ENCODE measurements at regions not wholly inside any gene's neighbourhood (a gene's known extent, or its start where the extent isn't known, plus 50 kb on each side); places are given as distances from the start of the nearest gene placed in this dataset.

DNA sequence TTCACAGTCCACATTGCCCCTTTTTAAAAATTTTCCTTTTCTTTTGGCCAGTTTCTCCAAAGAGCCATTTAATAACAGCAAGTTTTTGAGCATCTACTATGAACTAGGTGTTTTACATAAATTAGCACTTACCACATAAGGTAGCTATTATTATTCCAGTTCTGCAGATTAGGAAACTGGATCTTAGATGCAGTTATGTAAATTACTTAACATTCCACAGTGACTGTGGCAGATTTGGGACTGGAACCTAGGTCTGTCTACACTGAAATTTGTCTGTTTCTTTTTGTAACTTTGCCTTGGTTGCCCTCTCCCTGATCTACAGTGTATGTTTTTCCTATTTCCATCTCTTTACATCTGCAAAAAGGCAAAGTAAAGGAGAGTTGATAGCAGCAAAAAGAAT is 164.8 kb upstream of the ATP1B1 start:
- TF ChIP-seq EP300 (IDR thresholded peaks at IDR 0.05) = no peak
- TF ChIP-seq, protein P1, sequence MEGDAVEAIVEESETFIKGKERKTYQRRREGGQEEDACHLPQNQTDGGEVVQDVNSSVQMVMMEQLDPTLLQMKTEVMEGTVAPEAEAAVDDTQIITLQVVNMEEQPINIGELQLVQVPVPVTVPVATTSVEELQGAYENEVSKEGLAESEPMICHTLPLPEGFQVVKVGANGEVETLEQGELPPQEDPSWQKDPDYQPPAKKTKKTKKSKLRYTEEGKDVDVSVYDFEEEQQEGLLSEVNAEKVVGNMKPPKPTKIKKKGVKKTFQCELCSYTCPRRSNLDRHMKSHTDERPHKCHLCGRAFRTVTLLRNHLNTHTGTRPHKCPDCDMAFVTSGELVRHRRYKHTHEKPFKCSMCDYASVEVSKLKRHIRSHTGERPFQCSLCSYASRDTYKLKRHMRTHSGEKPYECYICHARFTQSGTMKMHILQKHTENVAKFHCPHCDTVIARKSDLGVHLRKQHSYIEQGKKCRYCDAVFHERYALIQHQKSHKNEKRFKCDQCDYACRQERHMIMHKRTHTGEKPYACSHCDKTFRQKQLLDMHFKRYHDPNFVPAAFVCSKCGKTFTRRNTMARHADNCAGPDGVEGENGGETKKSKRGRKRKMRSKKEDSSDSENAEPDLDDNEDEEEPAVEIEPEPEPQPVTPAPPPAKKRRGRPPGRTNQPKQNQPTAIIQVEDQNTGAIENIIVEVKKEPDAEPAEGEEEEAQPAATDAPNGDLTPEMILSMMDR (IDR thresholded peaks at IDR 0.05) = no peak
- no peak for TF ChIP-seq POLR2A (IDR thresholded peaks at IDR 0.05)
- H3K27ac ChIP-seq = no peak overlapping the region
- no peaks in the 10 kb centered on the region for H3K9me3 ChIP-seq
- no peak overlapping the region for H3K4me3 ChIP-seq
- H3K4me1 ChIP-seq = peaks cover 0 to 3% (median 0%) of the 10 kb centered on the region in 4 donors
- no peak for DNase-seq (ENCODE audit: low spot score in 2 of 2)
- no peaks in the 10 kb centered on the region for H3K27me3 ChIP-seq
- H3K36me3 ChIP-seq = no peaks in the 10 kb centered on the region

DNA sequence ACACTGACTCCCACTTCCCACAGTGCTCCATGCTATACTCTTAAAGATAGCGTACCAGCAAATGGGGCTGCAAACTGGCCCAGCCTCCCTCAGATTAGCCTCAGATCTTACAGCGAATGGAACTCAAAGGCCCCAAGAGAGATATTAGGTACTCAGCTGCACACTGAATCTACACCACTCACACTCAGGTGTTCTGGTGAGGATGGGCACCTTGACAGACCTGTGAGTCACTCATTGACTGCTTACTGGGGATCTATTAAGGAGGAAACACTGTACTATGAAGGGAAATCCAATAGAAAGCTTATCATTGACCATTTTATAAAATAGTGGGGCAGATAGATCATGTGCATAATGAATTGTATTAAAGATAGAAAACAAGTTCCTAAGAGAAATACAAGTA is 164.3 kb upstream of the ATP1B1 start:
- H3K4me1 ChIP-seq = peaks cover 0 to 3% (median 0%) of the 10 kb centered on the region in 4 donors
- no peak overlapping the region for H3K27ac ChIP-seq
- no peaks in the 10 kb centered on the region for H3K9me3 ChIP-seq
- H3K27me3 ChIP-seq = no peaks in the 10 kb centered on the region
- no peak for DNase-seq (ENCODE audit: low spot score in 2 of 2)
- 94 to 100% methylated on average over 2 of the region's 2 CpGs for WGBS, 2 donors
- TF ChIP-seq EP300 (IDR thresholded peaks at IDR 0.05) (no peak), POLR2A (IDR thresholded peaks at IDR 0.05) (no peak)
- TF ChIP-seq, protein P1 (IDR thresholded peaks at IDR 0.05) = no peak
- no peaks in the 10 kb centered on the region for H3K36me3 ChIP-seq
- H3K4me3 ChIP-seq = no peak overlapping the region

DNA sequence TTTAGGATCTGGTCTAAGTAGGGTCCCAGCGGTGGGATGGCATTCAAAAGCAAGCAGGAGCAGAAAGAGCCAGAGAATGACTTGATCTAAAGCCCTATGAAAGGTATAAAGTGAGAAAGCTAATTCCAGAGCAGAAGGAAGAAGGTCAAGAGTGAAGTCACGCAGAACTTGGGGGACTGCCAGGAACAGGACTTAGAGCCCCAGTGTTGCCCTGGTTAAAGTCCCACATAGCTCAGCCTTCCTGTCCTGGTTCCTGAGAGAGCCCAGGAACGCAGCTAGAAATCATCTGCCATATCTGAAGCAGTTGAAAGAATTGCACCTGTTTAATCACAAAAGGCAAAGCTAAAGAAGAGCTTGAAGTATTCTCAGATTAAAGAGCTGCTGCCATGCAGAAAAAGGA is 160.6 kb upstream of the ATP1B1 start:
- 32 to 33% methylated on average over 3 of the region's 3 CpGs for WGBS, 2 donors
- Histone ChIP-seq H3K36me3 (no peaks in the 10 kb centered on the region), H3K27ac (no peak overlapping the region), H3K27me3 (no peaks in the 10 kb centered on the region), H3K4me1 (peaks cover 0 to 3% (median 0%) of the 10 kb centered on the region in 4 donors), H3K9me3 (no peaks in the 10 kb centered on the region), H3K4me3 (no peak overlapping the region)
- TF ChIP-seq, protein P1 (IDR thresholded peaks at IDR 0.05) = no peak
- no peak for TF ChIP-seq POLR2A (IDR thresholded peaks at IDR 0.05)
- no peak for TF ChIP-seq EP300 (IDR thresholded peaks at IDR 0.05)
- DNase-seq (ENCODE audit: low spot score in 2 of 2) = peak in 1 of 2 donors; percentile 12

DNA sequence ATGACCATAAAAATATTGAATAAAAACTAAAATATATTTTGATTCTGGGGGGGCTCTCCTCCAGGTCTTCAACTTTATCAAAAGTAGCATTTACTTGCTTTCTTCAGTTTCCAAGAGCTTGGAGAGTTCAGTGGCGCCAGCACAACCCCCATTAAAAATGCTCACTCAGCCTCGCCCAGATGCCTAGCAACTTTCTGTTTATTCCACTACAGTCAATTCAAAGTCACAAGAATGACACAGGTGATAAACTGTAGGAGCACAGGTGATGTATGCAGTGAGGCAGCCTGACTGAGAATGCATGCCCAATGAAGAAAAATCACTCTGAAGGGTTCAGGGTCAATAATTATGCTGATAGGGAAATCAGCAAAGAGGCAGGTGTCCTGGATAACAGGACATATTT is 159.4 kb upstream of the ATP1B1 start:
- DNase-seq (ENCODE audit: low spot score in 2 of 2) = no peak
- Histone ChIP-seq H3K9me3 (no peaks in the 10 kb centered on the region), H3K27ac (no peak overlapping the region), H3K4me1 (peaks cover 0 to 3% (median 0%) of the 10 kb centered on the region in 4 donors), H3K4me3 (no peak overlapping the region), H3K27me3 (no peaks in the 10 kb centered on the region), H3K36me3 (no peaks in the 10 kb centered on the region)
- TF ChIP-seq POLR2A (IDR thresholded peaks at IDR 0.05) (no peak), EP300 (IDR thresholded peaks at IDR 0.05) (no peak)
- TF ChIP-seq, protein P1 (IDR thresholded peaks at IDR 0.05) = no peak
- WGBS, 2 donors = 91 to 93% methylated on average over 2 of the region's 2 CpGs

DNA sequence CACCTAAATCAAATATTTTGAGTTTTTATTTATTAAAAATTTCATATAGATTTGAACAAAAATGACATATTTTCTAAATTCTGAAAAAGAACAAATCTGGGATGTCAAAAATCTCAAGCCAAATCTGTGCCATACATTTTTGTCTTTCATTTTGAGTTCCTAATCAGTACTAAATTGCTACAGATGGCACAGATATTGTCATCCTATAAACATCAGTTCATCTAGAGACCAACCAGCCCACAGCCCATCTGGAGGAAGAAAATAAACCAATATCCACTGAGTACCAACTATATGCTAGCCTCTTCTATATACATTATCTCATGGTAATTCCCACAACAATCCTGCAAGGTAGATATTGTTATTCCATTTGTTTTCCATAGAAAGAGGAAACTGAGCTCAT is 156.8 kb upstream of the ATP1B1 start:
- Histone ChIP-seq H3K9me3 (no peaks in the 10 kb centered on the region), H3K4me1 (peaks cover 0 to 3% (median 0%) of the 10 kb centered on the region in 4 donors), H3K36me3 (no peaks in the 10 kb centered on the region), H3K27ac (no peak overlapping the region), H3K4me3 (no peak overlapping the region), H3K27me3 (no peaks in the 10 kb centered on the region)
- DNase-seq (ENCODE audit: low spot score in 2 of 2) = no peak
- TF ChIP-seq EP300 (IDR thresholded peaks at IDR 0.05) = no peak
- no peak for TF ChIP-seq POLR2A (IDR thresholded peaks at IDR 0.05)
- TF ChIP-seq, protein P1 (IDR thresholded peaks at IDR 0.05) = no peak

Data from tibial nerve (tissue), 4 donors.